Body of pancreas (tissue), 4 donors: ENCODE measurements at regions not wholly inside any gene's neighbourhood (a gene's known extent, or its start where the extent isn't known, plus 50 kb on each side); places are given as distances from the start of the nearest gene placed in this dataset.

Source experiments
- CTCF ChIP-seq, 7 experiments: fragments of 450-650 bp in 4 of 7; fragments of 200-600 bp in 3 of 7; sonication (generic) in 3 of 7; IDR thresholded peaks; one replicate each; pipeline ENCODE4 v1.5.1; 2016 to 2019; ENCODE audit warnings: antibody characterized with exemption in 7 of 7
- POLR2A ChIP-seq, 3 donors: fragments of 450-650 bp; IDR thresholded peaks; one replicate each; pipeline ENCODE4 v1.6.1; 2016; ENCODE audit warnings: antibody characterized with exemption in 3 of 3, mild to moderate bottlenecking in 2 of 3

- no peak for TF ChIP-seq CTCF (IDR thresholded peaks at IDR 0.05)
- no peak for TF ChIP-seq POLR2A (IDR thresholded peaks at IDR 0.05)
Observed at GRCh38 chr6:2512802-2513201, 237.9 kb downstream of the MYLK4 start.
